ENCODE measurements at regions not wholly inside any gene's neighbourhood (a gene's known extent, or its start where the extent isn't known, plus 50 kb on each side); places are given as distances from the start of the nearest gene placed in this dataset.

DNA sequence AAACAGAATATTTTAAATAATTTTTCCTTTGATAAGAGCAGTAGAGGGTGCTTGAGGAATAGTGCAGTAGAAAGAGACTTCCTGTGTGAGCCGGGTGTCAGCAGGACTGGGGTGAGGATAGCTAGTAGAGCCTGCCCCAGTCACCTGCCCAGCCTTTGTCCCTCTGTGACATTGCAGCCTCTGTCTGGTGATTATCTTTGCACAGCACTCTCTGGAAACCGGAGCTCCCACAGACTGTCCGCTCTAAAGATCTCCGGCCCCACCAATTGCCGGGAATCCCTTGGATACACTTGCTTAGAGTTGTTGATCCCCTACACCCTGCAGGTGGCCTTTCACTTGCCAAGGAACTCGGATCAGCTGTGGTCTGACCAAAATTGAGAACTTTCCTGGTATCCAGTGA, 1081.3 kb upstream of the TMEFF2 start:
- no peak overlapping the region for H3K27ac ChIP-seq (ENCODE audit: low read length)
- H3K9me3 ChIP-seq (ENCODE audit: control insufficient read depth, low read depth, low read length) = no peaks in the 10 kb centered on the region
- no peak overlapping the region for H3K4me3 ChIP-seq (ENCODE audit: low read length)
- H3K4me1 ChIP-seq (ENCODE audit: control insufficient read depth, low read depth, low read length) = no peaks in the 10 kb centered on the region
- no peaks in the 10 kb centered on the region for H3K27me3 ChIP-seq (ENCODE audit: control insufficient read depth, insufficient read depth, low read length)
- H3K9ac ChIP-seq (ENCODE audit: low read length) = no peak overlapping the region
- H3K36me3 ChIP-seq (ENCODE audit: control insufficient read depth, low read depth, low read length) = no peaks in the 10 kb centered on the region

DNA sequence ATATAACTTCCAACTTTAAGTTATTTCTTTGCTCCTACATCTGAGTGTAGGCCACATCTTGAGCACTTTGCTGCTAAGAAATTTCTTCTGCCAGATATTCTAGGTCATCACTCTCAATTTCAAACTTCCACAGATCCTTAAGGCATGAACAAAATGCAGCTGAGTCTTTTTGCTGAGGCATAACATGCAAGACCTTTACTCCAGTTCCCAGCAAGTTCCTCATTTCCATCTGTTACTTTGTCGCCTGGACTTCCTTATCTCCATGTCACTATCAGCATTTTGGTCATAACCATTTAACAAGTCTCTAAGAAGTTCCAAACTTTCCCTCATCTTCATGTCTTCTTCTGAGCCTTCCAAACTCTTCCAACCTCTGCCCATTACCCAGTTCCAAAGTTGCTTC, 1077.3 kb upstream of the TMEFF2 start:
- no peak overlapping the region for H3K9ac ChIP-seq (ENCODE audit: low read length)
- no peak overlapping the region for H3K4me3 ChIP-seq (ENCODE audit: low read length)
- H3K9me3 ChIP-seq (ENCODE audit: control insufficient read depth, low read depth, low read length) = no peaks in the 10 kb centered on the region
- H3K27ac ChIP-seq (ENCODE audit: low read length) = no peak overlapping the region
- H3K27me3 ChIP-seq (ENCODE audit: control insufficient read depth, insufficient read depth, low read length) = no peaks in the 10 kb centered on the region
- H3K4me1 ChIP-seq (ENCODE audit: control insufficient read depth, low read depth, low read length) = no peaks in the 10 kb centered on the region
- H3K36me3 ChIP-seq (ENCODE audit: control insufficient read depth, low read depth, low read length) = no peaks in the 10 kb centered on the region

DNA sequence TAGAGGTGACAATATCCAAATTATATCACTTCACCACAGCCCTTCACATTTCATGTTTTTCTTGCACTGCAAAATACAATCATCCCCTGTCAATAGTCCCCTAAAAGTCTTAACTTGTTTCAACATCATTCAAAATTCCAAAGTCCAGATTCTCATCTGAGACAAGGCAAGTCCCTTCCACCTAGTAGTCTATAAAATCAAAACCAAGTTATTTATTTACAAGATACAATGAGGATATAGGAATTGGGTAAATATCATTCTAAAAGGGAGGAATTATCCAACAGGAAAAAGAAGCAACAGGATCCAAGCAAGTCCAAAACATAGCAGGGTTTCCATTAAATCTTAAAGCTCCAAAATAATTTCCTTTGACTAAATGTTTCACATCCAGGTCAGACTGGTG, 1076.1 kb upstream of the TMEFF2 start:
- Histone ChIP-seq H3K4me3 (ENCODE audit: low read length) (no peak overlapping the region), H3K9me3 (ENCODE audit: control insufficient read depth, low read depth, low read length) (no peaks in the 10 kb centered on the region), H3K27me3 (ENCODE audit: control insufficient read depth, insufficient read depth, low read length) (no peaks in the 10 kb centered on the region), H3K36me3 (ENCODE audit: control insufficient read depth, low read depth, low read length) (no peaks in the 10 kb centered on the region), H3K4me1 (ENCODE audit: control insufficient read depth, low read depth, low read length) (no peaks in the 10 kb centered on the region), H3K27ac (ENCODE audit: low read length) (no peak overlapping the region), H3K9ac (ENCODE audit: low read length) (no peak overlapping the region)

DNA sequence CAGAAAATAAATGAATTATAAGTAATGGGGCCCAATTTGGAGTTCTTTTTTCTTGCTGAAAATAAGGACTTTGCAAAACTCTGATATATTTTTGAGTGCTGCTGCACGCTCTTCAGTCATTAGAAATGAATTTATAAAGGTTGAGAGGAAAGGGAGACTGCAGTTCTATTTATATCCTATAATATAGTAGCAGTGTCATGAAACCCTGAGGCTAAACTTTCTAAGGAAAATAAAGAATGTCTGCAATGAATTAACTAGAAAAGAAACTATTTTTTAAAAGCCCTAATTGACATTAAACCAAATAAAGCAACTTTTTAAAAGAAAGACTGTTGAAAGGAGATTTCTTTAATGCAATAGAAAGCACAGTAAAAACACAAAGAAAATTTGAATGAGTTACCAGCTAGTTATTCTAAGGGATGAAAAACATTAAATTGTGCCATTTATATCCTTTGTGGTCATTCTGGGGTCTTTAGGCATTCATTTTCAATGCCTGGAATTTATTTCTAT, 1072.8 kb upstream of the TMEFF2 start:
- no peaks in the 10 kb centered on the region for H3K36me3 ChIP-seq (ENCODE audit: control insufficient read depth, low read depth, low read length)
- H3K9me3 ChIP-seq (ENCODE audit: control insufficient read depth, low read depth, low read length) = no peaks in the 10 kb centered on the region
- H3K4me1 ChIP-seq (ENCODE audit: control insufficient read depth, low read depth, low read length) = no peaks in the 10 kb centered on the region
- no peak overlapping the region for H3K4me3 ChIP-seq (ENCODE audit: low read length)
- H3K9ac ChIP-seq (ENCODE audit: low read length) = no peak overlapping the region
- no peak overlapping the region for H3K27ac ChIP-seq (ENCODE audit: low read length)
- no peaks in the 10 kb centered on the region for H3K27me3 ChIP-seq (ENCODE audit: control insufficient read depth, insufficient read depth, low read length)

DNA sequence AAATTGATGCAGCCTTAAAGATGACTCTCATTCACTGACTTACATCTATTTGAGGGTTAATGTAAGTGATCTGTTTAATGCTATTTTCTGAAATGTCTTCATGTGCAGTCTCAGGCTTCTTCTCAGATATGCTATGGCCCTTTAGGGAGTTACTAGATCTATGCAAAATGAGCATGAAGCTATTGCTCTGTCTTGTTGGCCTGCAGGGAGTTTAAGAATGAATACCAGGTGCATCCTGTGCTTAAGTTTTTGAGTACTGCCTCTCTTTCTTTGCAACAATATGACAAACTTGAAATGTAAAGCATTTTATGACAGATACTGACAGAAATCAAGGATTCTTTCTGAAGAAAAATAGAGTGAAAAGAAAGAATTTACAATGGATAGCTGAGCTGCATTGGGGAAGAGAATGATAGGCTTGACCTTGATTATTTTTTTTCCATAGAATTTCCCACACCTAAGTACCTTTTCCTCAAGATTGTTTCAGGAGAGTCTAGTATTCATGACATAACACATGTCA, 1058.3 kb upstream of the TMEFF2 start:
- Histone ChIP-seq H3K9ac (ENCODE audit: low read length) (no peak overlapping the region), H3K27ac (ENCODE audit: low read length) (no peak overlapping the region), H3K9me3 (ENCODE audit: control insufficient read depth, low read depth, low read length) (no peaks in the 10 kb centered on the region), H3K36me3 (ENCODE audit: control insufficient read depth, low read depth, low read length) (no peaks in the 10 kb centered on the region), H3K27me3 (ENCODE audit: control insufficient read depth, insufficient read depth, low read length) (no peaks in the 10 kb centered on the region), H3K4me1 (ENCODE audit: control insufficient read depth, low read depth, low read length) (peaks cover 4% of the 10 kb centered on the region), H3K4me3 (ENCODE audit: low read length) (no peak overlapping the region)

DNA sequence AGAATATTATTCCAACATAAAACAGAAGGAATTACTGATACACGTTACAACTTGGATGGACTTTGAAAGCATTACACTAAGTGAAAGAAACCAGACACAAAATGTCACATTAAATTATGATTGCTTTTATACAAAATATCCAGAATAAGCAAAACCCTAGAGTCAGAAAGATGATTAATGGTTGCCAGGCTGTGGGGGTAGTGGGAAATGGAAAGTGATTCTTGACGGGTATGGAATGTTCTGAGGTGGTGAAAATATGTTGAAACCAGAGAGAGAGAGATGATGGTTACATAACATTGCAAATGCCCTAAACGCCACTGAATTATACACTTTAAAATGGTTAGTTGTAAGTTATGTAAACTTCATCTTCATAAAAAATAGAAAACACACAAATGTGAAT, 1057.2 kb upstream of the TMEFF2 start:
- Histone ChIP-seq H3K9ac (ENCODE audit: low read length) (no peak overlapping the region), H3K27ac (ENCODE audit: low read length) (no peak overlapping the region), H3K36me3 (ENCODE audit: control insufficient read depth, low read depth, low read length) (no peaks in the 10 kb centered on the region), H3K4me3 (ENCODE audit: low read length) (no peak overlapping the region), H3K27me3 (ENCODE audit: control insufficient read depth, insufficient read depth, low read length) (no peaks in the 10 kb centered on the region), H3K4me1 (ENCODE audit: control insufficient read depth, low read depth, low read length) (peaks cover 4% of the 10 kb centered on the region), H3K9me3 (ENCODE audit: control insufficient read depth, low read depth, low read length) (no peaks in the 10 kb centered on the region)

DNA sequence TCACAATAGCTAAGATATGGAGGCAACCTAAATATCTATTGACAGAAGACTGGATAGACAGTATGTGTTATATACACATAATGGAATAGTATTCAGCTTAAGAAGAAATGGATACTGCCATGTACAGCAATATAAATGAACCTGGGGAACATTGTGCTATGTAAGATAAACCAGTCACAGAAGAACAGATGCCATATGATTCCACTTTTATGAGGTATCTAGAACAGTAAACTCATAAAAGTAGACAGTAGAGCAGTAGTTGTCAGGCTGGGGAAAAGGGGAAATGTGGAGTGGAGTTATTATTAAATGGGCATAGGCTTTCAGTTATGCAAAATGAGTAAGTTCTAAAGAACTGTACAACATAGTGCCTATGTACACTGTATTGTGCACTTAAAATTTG, 1055.7 kb upstream of the TMEFF2 start:
- H3K27me3 ChIP-seq (ENCODE audit: control insufficient read depth, insufficient read depth, low read length) = no peaks in the 10 kb centered on the region
- H3K9ac ChIP-seq (ENCODE audit: low read length) = no peak overlapping the region
- peaks cover 4% of the 10 kb centered on the region for H3K4me1 ChIP-seq (ENCODE audit: control insufficient read depth, low read depth, low read length)
- H3K9me3 ChIP-seq (ENCODE audit: control insufficient read depth, low read depth, low read length) = no peaks in the 10 kb centered on the region
- no peak overlapping the region for H3K27ac ChIP-seq (ENCODE audit: low read length)
- H3K36me3 ChIP-seq (ENCODE audit: control insufficient read depth, low read depth, low read length) = no peaks in the 10 kb centered on the region
- H3K4me3 ChIP-seq (ENCODE audit: low read length) = no peak overlapping the region

DNA sequence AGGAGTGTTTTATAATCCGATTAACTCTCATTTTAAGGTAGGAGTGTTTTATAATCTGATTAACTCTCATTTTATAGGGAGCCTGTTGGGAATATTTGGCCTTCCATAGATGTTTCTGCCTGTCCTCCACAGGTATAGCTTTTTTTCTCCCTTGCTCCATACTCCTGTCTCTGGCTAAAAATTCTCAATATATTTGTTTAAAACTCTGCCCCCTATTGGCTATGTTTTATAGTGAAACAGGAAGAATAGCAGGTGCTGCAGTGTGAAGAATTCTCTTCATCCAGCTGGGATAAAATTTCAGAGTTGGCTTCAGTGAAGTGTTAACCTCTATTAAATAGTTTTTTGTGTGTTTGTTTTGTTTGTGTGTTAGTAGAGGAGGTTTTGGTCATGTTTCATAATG, 1046.0 kb upstream of the TMEFF2 start:
- no peaks in the 10 kb centered on the region for H3K36me3 ChIP-seq (ENCODE audit: control insufficient read depth, low read depth, low read length)
- H3K27ac ChIP-seq (ENCODE audit: low read length) = no peak overlapping the region
- H3K27me3 ChIP-seq (ENCODE audit: control insufficient read depth, insufficient read depth, low read length) = no peaks in the 10 kb centered on the region
- H3K9me3 ChIP-seq (ENCODE audit: control insufficient read depth, low read depth, low read length) = no peaks in the 10 kb centered on the region
- no peak overlapping the region for H3K9ac ChIP-seq (ENCODE audit: low read length)
- no peak overlapping the region for H3K4me3 ChIP-seq (ENCODE audit: low read length)
- H3K4me1 ChIP-seq (ENCODE audit: control insufficient read depth, low read depth, low read length) = no peaks in the 10 kb centered on the region

DNA sequence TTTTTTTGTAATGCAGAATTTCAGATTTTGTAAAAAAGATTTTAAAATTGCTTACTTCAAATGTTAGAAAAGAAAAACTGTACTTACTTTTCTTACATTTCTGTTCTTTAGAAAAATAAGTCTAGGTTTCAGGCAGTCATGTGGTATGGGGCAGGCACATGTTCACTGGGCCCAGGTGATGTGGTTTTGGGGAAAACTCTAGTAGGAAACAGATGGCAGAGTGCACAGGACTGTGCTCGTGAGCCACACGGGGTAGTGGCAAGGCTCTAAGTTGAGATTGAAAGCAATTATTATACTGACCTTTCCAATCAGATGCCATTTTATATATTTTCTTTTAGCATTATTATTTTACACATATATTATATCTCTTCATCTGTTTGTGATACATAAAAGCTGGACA, 1036.9 kb upstream of the TMEFF2 start:
- H3K9ac ChIP-seq (ENCODE audit: low read length) = no peak overlapping the region
- H3K9me3 ChIP-seq (ENCODE audit: control insufficient read depth, low read depth, low read length) = no peaks in the 10 kb centered on the region
- H3K4me1 ChIP-seq (ENCODE audit: control insufficient read depth, low read depth, low read length) = no peaks in the 10 kb centered on the region
- H3K4me3 ChIP-seq (ENCODE audit: low read length) = no peak overlapping the region
- no peaks in the 10 kb centered on the region for H3K27me3 ChIP-seq (ENCODE audit: control insufficient read depth, insufficient read depth, low read length)
- H3K27ac ChIP-seq (ENCODE audit: low read length) = no peak overlapping the region
- no peaks in the 10 kb centered on the region for H3K36me3 ChIP-seq (ENCODE audit: control insufficient read depth, low read depth, low read length)

DNA sequence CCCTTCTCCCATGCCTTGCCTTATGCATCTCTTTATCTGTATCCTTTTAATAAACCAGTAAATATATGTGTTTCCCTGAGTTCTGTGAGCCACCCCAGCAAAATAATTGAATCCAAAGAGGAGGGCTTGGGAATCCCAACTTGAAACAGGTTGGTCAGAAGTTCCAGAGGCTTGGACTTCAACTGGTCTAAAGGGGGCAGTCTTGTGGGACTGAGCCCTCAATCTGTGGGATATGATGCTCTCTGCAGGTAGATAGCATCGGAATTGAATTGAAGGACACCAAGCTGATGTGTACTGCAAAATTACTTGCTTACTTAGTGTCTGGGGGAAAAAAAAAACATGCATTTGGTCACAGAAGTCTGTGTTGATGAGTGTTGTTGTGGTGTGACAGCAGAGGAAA, 1033.5 kb upstream of the TMEFF2 start:
- Histone ChIP-seq H3K27ac (ENCODE audit: low read length) (no peak overlapping the region), H3K9me3 (ENCODE audit: control insufficient read depth, low read depth, low read length) (no peaks in the 10 kb centered on the region), H3K4me3 (ENCODE audit: low read length) (no peak overlapping the region), H3K9ac (ENCODE audit: low read length) (no peak overlapping the region), H3K27me3 (ENCODE audit: control insufficient read depth, insufficient read depth, low read length) (no peaks in the 10 kb centered on the region), H3K4me1 (ENCODE audit: control insufficient read depth, low read depth, low read length) (no peaks in the 10 kb centered on the region), H3K36me3 (ENCODE audit: control insufficient read depth, low read depth, low read length) (no peaks in the 10 kb centered on the region)

DNA sequence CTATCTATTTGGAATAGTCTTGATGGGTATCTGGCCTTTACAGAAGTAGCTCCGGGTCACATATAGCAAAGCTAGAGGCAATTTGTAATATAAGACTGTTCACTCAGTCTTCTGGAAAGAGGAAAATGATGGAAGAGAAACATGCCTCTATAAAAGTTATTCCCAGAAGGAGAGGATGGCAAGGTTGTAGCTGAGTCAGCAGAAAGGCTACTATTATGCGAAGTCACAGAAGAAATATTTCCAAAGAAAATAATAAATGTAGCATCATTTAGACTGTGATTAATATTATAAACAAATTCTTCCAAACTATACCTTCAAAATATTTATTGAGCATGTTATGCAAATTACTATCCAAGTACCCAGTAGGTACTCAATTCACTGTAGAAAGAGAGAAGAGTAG, 1027.7 kb upstream of the TMEFF2 start:
- no peaks in the 10 kb centered on the region for H3K9me3 ChIP-seq (ENCODE audit: control insufficient read depth, low read depth, low read length)
- H3K27ac ChIP-seq (ENCODE audit: low read length) = no peak overlapping the region
- no peaks in the 10 kb centered on the region for H3K36me3 ChIP-seq (ENCODE audit: control insufficient read depth, low read depth, low read length)
- no peaks in the 10 kb centered on the region for H3K4me1 ChIP-seq (ENCODE audit: control insufficient read depth, low read depth, low read length)
- no peak overlapping the region for H3K4me3 ChIP-seq (ENCODE audit: low read length)
- no peak overlapping the region for H3K9ac ChIP-seq (ENCODE audit: low read length)
- H3K27me3 ChIP-seq (ENCODE audit: control insufficient read depth, insufficient read depth, low read length) = no peaks in the 10 kb centered on the region

DNA sequence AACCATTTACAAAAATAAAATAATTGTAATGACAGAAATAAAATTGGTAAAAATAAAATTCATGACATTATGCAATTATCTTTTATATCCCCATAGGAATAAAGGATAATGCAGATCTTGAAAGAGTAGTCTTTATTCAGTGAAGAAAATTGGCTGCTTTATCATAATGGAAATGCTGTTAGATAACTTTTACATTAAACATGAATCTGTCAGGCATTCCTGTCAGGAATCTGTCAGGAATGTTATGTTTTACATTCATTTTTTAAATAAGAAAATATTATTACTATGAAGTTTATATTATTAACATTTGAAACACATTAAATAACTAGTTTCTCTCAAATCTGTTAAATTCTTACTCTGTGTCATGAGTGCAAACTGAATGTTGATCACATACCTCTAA, 1024.7 kb upstream of the TMEFF2 start:
- Histone ChIP-seq H3K4me1 (ENCODE audit: control insufficient read depth, low read depth, low read length) (no peaks in the 10 kb centered on the region), H3K27ac (ENCODE audit: low read length) (no peak overlapping the region), H3K4me3 (ENCODE audit: low read length) (no peak overlapping the region), H3K27me3 (ENCODE audit: control insufficient read depth, insufficient read depth, low read length) (no peaks in the 10 kb centered on the region), H3K9ac (ENCODE audit: low read length) (no peak overlapping the region), H3K9me3 (ENCODE audit: control insufficient read depth, low read depth, low read length) (no peaks in the 10 kb centered on the region), H3K36me3 (ENCODE audit: control insufficient read depth, low read depth, low read length) (no peaks in the 10 kb centered on the region)
